ENCODE measurements at regions not wholly inside any gene's neighbourhood (a gene's known extent, or its start where the extent isn't known, plus 50 kb on each side); places are given as distances from the start of the nearest gene placed in this dataset.

DNA sequence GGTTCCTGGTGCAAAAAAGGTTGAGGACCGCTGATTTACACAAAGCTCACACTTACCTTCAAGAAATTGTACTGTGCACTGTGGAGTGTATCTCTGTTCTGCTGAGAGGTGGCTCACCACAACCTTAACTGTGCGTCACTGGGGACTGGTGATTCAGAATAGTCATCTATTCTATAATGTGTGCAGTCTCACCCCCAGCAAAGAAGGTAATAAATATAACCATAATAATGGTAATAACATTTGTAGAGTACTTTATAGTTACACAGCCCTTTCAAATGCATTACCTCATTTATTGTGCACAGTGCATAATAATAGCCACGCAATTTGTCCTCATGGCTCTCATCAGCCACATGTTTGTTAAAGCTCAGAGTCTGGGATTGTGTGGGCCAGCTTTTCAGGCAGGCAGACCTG is 59.4 kb upstream of the DUSP10 start:
- no peak for TF ChIP-seq CTCF (IDR thresholded peaks at IDR 0.05)
- TF ChIP-seq POLR2A (IDR thresholded peaks at IDR 0.05): no peak
